ENCODE measurements at regions not wholly inside any gene's neighbourhood (a gene's known extent, or its start where the extent isn't known, plus 50 kb on each side); places are given as distances from the start of the nearest gene placed in this dataset.

GRCh38 chr16:85443116-85443515 lies 170.0 kb upstream of the GSE1 start:
- no peak for TF ChIP-seq CTCF (conservative IDR thresholded peaks at IDR 0.05)
- TF ChIP-seq EZH2 (IDR thresholded peaks at IDR 0.05; ENCODE audit: low read depth), result no peak

Data from PC-9 (cell line).